AG10803 (cell line): ENCODE measurements at regions not wholly inside any gene's neighbourhood (a gene's known extent, or its start where the extent isn't known, plus 50 kb on each side); places are given as distances from the start of the nearest gene placed in this dataset.

Experiments
- DNase-seq: peaks from one replicate; pipeline ENCODE4 v3.0.0; 2010; ENCODE audit warnings: low read depth
- H3K4me3 ChIP-seq: 2 replicates; pipeline ENCODE4 v1.5.1; 2011; ENCODE audit warnings: mild to moderate bottlenecking, low read length, control low read depth
- CTCF ChIP-seq: conservative IDR thresholded peaks from 2 replicates; pipeline ENCODE4 v1.5.1; 2011; ENCODE audit warnings: mild to moderate bottlenecking, low read length, control low read depth, inconsistent platforms

GRCh38 chr7:16933296-16934279 lies 51.8 kb upstream of the AGR3 start:
- TF ChIP-seq CTCF, result no peak
- H3K4me3 ChIP-seq, result no peak overlapping the region
- no peak for DNase-seq

GRCh38 chr7:16934722-16935340 lies 53.0 kb upstream of the AGR3 start:
- no peak for TF ChIP-seq CTCF
- H3K4me3 ChIP-seq, result no peak overlapping the region
- DNase-seq, result peak; percentile 23

GRCh38 chr7:16935341-16935735 lies 53.6 kb upstream of the AGR3 start:
- no peak overlapping the region for H3K4me3 ChIP-seq
- no peak for TF ChIP-seq CTCF
- DNase-seq, result no peak

GRCh38 chr7:16936626-16937422 lies 55.0 kb upstream of the AGR3 start:
- H3K4me3 ChIP-seq, result no peak overlapping the region
- DNase-seq, result no peak
- no peak for TF ChIP-seq CTCF

- DNase-seq, result no peak
- TF ChIP-seq CTCF, result no peak
- H3K4me3 ChIP-seq, result no peak overlapping the region
Measured at GRCh38 chr7:16939161-16939560, 57.4 kb upstream of the AGR3 start.

- H3K4me3 ChIP-seq, result no peak overlapping the region
- DNase-seq, result no peak
- no peak for TF ChIP-seq CTCF
Measured at GRCh38 chr7:16940776-16941175, 59.0 kb upstream of the AGR3 start.
